Esophagus muscularis mucosa (tissue), 4 donors: ENCODE measurements at regions not wholly inside any gene's neighbourhood (a gene's known extent, or its start where the extent isn't known, plus 50 kb on each side); places are given as distances from the start of the nearest gene placed in this dataset.

Experiments used
- EP300 ChIP-seq: sonication (generic); formaldehyde crosslinking; IDR thresholded peaks from one replicate; pipeline ENCODE4 v1.6.1; 2017; ENCODE audit warnings: antibody characterized with exemption
- POLR2A ChIP-seq: fragments of 450-650 bp; IDR thresholded peaks from one replicate; pipeline ENCODE4 v1.6.1; 2017; ENCODE audit warnings: antibody characterized with exemption, moderate library complexity, mild to moderate bottlenecking, low read depth
- POLR2AphosphoS5 ChIP-seq, 2 donors: sonication (generic); formaldehyde crosslinking; IDR thresholded peaks; one replicate each; pipeline ENCODE4 v1.6.1; 2017; ENCODE audit warnings: antibody characterized with exemption in 2 of 2
- TF ChIP-seq, protein P1 (sequence below), 3 experiments: fragments of 200-600 bp in 2 of 3; fragments of 450-650 bp in 1 of 3; sonication (generic) in 2 of 3; IDR thresholded peaks; one replicate each; pipeline ENCODE4 v1.5.1; 2017 to 2019; ENCODE audit warnings: antibody characterized with exemption in 3 of 3, mild to moderate bottlenecking in 2 of 3, moderate library complexity in 1 of 3

DNA sequence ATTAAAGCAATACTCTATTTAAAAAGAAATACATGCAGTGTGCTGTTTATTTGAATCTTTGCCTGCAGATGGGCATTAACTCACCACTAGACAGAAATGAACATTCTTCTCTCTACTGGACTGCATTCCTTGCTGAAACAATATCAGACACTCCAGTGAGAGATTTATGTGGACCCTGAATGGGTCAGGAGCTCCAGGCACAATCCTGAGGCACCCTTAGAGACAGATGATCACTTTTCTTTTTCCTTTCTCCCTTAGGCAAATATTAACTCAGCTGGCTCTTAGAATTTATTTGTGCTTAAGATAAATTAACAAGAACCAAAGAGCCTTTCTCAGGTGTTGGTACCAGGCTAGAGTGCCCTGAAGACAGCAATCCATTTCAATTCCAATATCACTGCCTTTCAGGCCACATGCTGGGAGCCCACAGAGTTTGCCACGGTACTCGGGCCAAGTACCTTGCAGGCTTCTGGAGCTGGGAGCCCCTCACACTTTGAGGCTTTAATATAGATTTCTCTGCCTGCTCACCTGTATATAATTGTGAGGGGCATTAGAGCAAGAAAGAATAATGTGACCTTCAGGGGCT lies 173.0 kb downstream of the EMP1 start:
- TF ChIP-seq POLR2AphosphoS5 (IDR thresholded peaks at IDR 0.05): no peak
- TF ChIP-seq, protein P1, sequence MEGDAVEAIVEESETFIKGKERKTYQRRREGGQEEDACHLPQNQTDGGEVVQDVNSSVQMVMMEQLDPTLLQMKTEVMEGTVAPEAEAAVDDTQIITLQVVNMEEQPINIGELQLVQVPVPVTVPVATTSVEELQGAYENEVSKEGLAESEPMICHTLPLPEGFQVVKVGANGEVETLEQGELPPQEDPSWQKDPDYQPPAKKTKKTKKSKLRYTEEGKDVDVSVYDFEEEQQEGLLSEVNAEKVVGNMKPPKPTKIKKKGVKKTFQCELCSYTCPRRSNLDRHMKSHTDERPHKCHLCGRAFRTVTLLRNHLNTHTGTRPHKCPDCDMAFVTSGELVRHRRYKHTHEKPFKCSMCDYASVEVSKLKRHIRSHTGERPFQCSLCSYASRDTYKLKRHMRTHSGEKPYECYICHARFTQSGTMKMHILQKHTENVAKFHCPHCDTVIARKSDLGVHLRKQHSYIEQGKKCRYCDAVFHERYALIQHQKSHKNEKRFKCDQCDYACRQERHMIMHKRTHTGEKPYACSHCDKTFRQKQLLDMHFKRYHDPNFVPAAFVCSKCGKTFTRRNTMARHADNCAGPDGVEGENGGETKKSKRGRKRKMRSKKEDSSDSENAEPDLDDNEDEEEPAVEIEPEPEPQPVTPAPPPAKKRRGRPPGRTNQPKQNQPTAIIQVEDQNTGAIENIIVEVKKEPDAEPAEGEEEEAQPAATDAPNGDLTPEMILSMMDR (IDR thresholded peaks at IDR 0.05): no peak
- no peak for TF ChIP-seq POLR2A
- no peak for TF ChIP-seq EP300
